Ectodermal cell (in vitro differentiated cells): ENCODE measurements at regions not wholly inside any gene's neighbourhood (a gene's known extent, or its start where the extent isn't known, plus 50 kb on each side); places are given as distances from the start of the nearest gene placed in this dataset.

ENCODE experiments used
- H3K27ac ChIP-seq: 2 replicates; pipeline ENCODE4 v1.7.0; 2013; ENCODE audit warnings: mild to moderate bottlenecking, low read depth, low read length; ENCODE audit not compliant: insufficient read depth, poor library complexity, severe bottlenecking
- H3K27me3 ChIP-seq: 2 replicates; pipeline ENCODE4 v1.7.0; 2013; ENCODE audit warnings: mild to moderate bottlenecking, low read length; ENCODE audit not compliant: insufficient read depth, control insufficient read depth, poor library complexity, severe bottlenecking
- H3K36me3 ChIP-seq: one replicate; pipeline ENCODE4 v1.7.0; 2013; ENCODE audit warnings: low read length; ENCODE audit not compliant: control insufficient read depth, insufficient read depth
- H3K4me1 ChIP-seq: one replicate; pipeline ENCODE4 v1.7.0; 2013; ENCODE audit warnings: low read length; ENCODE audit not compliant: control insufficient read depth, insufficient read depth
- H3K4me3 ChIP-seq: 2 replicates; pipeline ENCODE4 v1.7.0; 2013; ENCODE audit warnings: low read depth, low read length, control low read depth; ENCODE audit not compliant: insufficient read depth
- H3K9me3 ChIP-seq: 2 replicates; pipeline ENCODE4 v1.7.0; 2013; ENCODE audit warnings: mild to moderate bottlenecking, low read length, moderate library complexity; ENCODE audit not compliant: control insufficient read depth
- WGBS, 2 experiments: methylation state at CpG; one replicate each; pipeline ENCODE4 v1.1.7; 2013; ENCODE audit warnings: missing lambda C conversion rate in 2 of 2; 5-methylcytosine and 5-hydroxymethylcytosine counted together

DNA sequence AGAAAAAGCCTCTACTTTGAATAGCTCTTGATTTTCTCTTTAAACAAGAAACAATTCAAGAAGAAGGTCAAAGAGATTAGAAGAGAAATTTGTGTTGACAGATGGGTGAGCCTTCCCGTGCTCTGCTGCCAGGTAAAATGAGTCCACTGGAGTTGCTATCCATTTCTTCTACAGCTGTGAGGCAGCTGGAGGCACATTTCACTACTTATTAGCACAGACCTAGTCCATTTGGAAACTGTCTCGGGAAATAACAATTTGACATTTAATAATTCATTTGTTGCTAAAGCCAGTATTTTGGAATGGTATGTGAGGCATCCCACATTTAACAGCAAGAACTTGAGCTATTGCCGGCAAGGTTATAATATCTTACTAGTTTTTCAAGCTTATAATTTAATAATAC, 396.8 kb upstream of the GRIA3 start:
- Histone ChIP-seq H3K36me3 (no peaks in the 10 kb centered on the region), H3K27ac (no peak overlapping the region), H3K9me3 (no peaks in the 10 kb centered on the region), H3K4me1 (no peaks in the 10 kb centered on the region), H3K27me3 (no peaks in the 10 kb centered on the region), H3K4me3 (no peak overlapping the region)
- WGBS, 2 experiments = 83 to 93% methylated on average over 1 of the region's 3 CpGs

GRCh38 chrX:122788216-122788615, 395.9 kb upstream of the GRIA3 start:
- WGBS, 2 experiments = 94 to 100% methylated on average over 2 of the region's 2 CpGs

GRCh38 chrX:122790376-122791095, 393.5 kb upstream of the GRIA3 start:
- Histone ChIP-seq H3K36me3 (no peaks in the 10 kb centered on the region), H3K27me3 (no peaks in the 10 kb centered on the region), H3K4me1 (no peaks in the 10 kb centered on the region), H3K4me3 (no peak overlapping the region), H3K27ac (no peak overlapping the region), H3K9me3 (no peaks in the 10 kb centered on the region)
- 93 to 100% methylated on average over 1 to 2 of the region's 3 CpGs for WGBS, 2 experiments

More at GRCh38 chrX:122788216-122788615, 395.9 kb upstream of the GRIA3 start:
- no peaks in the 10 kb centered on the region for H3K4me1 ChIP-seq
- H3K27me3 ChIP-seq = no peaks in the 10 kb centered on the region
- H3K4me3 ChIP-seq = no peak overlapping the region
- no peaks in the 10 kb centered on the region for H3K36me3 ChIP-seq
- no peaks in the 10 kb centered on the region for H3K9me3 ChIP-seq
- no peak overlapping the region for H3K27ac ChIP-seq

GRCh38 chrX:122813876-122814275, 370.2 kb upstream of the GRIA3 start:
- 86 to 92% methylated on average over 2 to 3 of the region's 4 CpGs for WGBS, 2 experiments

DNA sequence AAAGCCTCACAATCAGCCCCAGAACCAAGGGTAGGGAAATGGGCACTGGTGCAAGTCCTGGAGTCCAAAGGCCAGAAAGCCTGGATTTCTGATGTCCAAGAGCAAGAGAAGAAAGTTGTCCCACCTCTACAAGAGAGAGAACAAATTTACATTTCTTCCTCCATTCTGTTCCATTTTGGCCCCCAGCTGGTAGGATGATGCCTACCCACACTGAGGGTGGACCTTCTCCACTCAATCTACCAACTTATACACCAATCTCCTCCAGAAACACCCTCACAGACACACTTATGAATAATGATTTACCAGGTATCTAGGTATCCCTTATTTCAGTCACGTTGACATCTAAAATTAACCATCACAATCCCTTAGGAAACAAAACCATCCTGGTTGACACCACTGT, 367.8 kb upstream of the GRIA3 start:
- Histone ChIP-seq H3K4me3 (no peak overlapping the region), H3K36me3 (no peaks in the 10 kb centered on the region), H3K27ac (no peak overlapping the region), H3K4me1 (no peaks in the 10 kb centered on the region), H3K27me3 (no peaks in the 10 kb centered on the region), H3K9me3 (no peaks in the 10 kb centered on the region)
- WGBS, 2 experiments = 83 to 100% methylated on average over 1 of the region's 1 CpG

More at GRCh38 chrX:122813876-122814275, 370.2 kb upstream of the GRIA3 start:
- H3K4me1 ChIP-seq = no peaks in the 10 kb centered on the region
- no peaks in the 10 kb centered on the region for H3K27me3 ChIP-seq
- H3K4me3 ChIP-seq = no peak overlapping the region
- H3K36me3 ChIP-seq = no peaks in the 10 kb centered on the region
- no peak overlapping the region for H3K27ac ChIP-seq
- H3K9me3 ChIP-seq = no peaks in the 10 kb centered on the region

- H3K9me3 ChIP-seq = no peaks in the 10 kb centered on the region
- no peak overlapping the region for H3K4me3 ChIP-seq
- no peaks in the 10 kb centered on the region for H3K4me1 ChIP-seq
- H3K27ac ChIP-seq = no peak overlapping the region
- H3K27me3 ChIP-seq = no peaks in the 10 kb centered on the region
- no peaks in the 10 kb centered on the region for H3K36me3 ChIP-seq
- WGBS, 2 experiments = 92 to 99% methylated on average over 11 to 12 of the region's 12 CpGs
These were observed 366.6 kb upstream of the GRIA3 start for GRCh38 chrX:122817321-122817955.

- no peaks in the 10 kb centered on the region for H3K9me3 ChIP-seq
- no peaks in the 10 kb centered on the region for H3K36me3 ChIP-seq
- no peaks in the 10 kb centered on the region for H3K4me1 ChIP-seq
- WGBS, 2 experiments = 92% methylated on average over 4 of the region's 4 CpGs
- H3K4me3 ChIP-seq = no peak overlapping the region
- H3K27ac ChIP-seq = no peak overlapping the region
- H3K27me3 ChIP-seq = no peaks in the 10 kb centered on the region
These were observed 366.0 kb upstream of the GRIA3 start for GRCh38 chrX:122818068-122818467.

DNA sequence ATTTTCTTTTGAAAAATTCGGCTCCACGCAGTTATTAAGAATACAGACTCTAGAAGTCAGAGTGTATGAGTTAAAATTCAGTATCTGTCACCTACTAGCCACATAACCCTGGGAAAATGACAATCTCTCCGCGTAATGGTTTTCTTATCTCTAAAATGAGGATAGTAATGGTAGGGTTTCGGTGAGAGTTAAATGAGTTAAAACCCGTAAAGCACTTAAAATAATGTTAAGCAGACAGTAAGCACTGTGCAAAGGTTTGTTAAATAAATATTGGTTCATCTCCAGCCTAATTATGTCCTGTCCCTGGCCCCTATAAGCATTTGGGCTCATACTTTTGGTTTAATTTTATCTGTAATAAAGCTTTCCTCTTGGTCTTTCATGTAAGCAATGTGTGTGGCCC, 350.8 kb upstream of the GRIA3 start:
- no peaks in the 10 kb centered on the region for H3K4me1 ChIP-seq
- 94 to 100% methylated on average over 4 of the region's 6 CpGs for WGBS, 2 experiments
- H3K27ac ChIP-seq = no peak overlapping the region
- H3K36me3 ChIP-seq = no peaks in the 10 kb centered on the region
- no peaks in the 10 kb centered on the region for H3K27me3 ChIP-seq
- no peaks in the 10 kb centered on the region for H3K9me3 ChIP-seq
- H3K4me3 ChIP-seq = no peak overlapping the region

DNA sequence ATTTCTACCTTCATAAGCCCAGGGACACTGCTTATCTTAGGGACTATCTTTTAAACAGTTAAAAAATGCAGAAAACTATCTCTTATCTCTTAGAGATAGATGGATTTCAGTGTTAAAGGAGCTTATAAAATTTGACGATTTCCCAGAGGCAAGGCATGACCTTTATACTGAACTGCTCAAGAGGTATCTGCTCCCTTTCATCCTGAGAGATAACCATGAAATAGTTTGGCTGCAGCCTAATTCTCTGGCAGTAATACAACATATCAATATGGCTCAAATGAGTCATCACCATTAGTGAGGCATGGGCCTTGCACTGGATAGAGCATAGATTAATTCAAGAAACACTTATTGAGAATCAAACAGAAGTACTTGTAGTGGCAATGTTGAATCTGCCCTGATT, 348.2 kb upstream of the GRIA3 start:
- Histone ChIP-seq H3K4me1 (no peaks in the 10 kb centered on the region), H3K27me3 (no peaks in the 10 kb centered on the region), H3K27ac (no peak overlapping the region), H3K9me3 (no peaks in the 10 kb centered on the region), H3K36me3 (no peaks in the 10 kb centered on the region), H3K4me3 (no peak overlapping the region)
- WGBS, 2 experiments = 100% methylated on average over 1 of the region's 1 CpG; no CpG with 5 or more reads in 1 of the 2 experiments

GRCh38 chrX:122850326-122850725, 333.8 kb upstream of the GRIA3 start:
- WGBS, 2 experiments = 86 to 92% methylated on average over 4 of the region's 4 CpGs
- Histone ChIP-seq H3K27me3 (no peaks in the 10 kb centered on the region), H3K4me3 (no peak overlapping the region), H3K27ac (no peak overlapping the region), H3K9me3 (no peaks in the 10 kb centered on the region), H3K4me1 (no peaks in the 10 kb centered on the region), H3K36me3 (no peaks in the 10 kb centered on the region)
